CD4-positive, alpha-beta T cell treated with Interleukin-1 beta for 1 hour (primary cell): ENCODE measurements at regions not wholly inside any gene's neighbourhood (a gene's known extent, or its start where the extent isn't known, plus 50 kb on each side); places are given as distances from the start of the nearest gene placed in this dataset.

ENCODE experiments used
- DNase-seq, 2 donors: peaks; one replicate each; pipeline ENCODE4 v3.0.0-alpha.2; 2020 to 2022

GRCh38 chr4:56084851-56085250 is 136.1 kb downstream of the CEP135 start:
- no peak for DNase-seq
